Endodermal cell (in vitro differentiated cells): ENCODE measurements at regions not wholly inside any gene's neighbourhood (a gene's known extent, or its start where the extent isn't known, plus 50 kb on each side); places are given as distances from the start of the nearest gene placed in this dataset.

Experiments used
- DNase-seq: peaks from one replicate; pipeline ENCODE4 v3.0.0-alpha.2; 2017
- H3K27ac ChIP-seq: 2 replicates; pipeline ENCODE4 v1.5.1; 2013; ENCODE audit warnings: mild to moderate bottlenecking, low read depth, low read length, moderate library complexity
- H3K27me3 ChIP-seq: 2 replicates; pipeline ENCODE4 v1.6.1; 2013; ENCODE audit warnings: mild to moderate bottlenecking, low read length, moderate library complexity; ENCODE audit not compliant: insufficient read depth, control insufficient read depth, poor library complexity, severe bottlenecking
- H3K36me3 ChIP-seq: 2 replicates; pipeline ENCODE4 v1.7.0; 2013; ENCODE audit warnings: mild to moderate bottlenecking, low read length, moderate library complexity; ENCODE audit not compliant: control insufficient read depth, insufficient read depth
- H3K4me1 ChIP-seq: one replicate; pipeline ENCODE4 v1.7.0; 2013; ENCODE audit warnings: low read length; ENCODE audit not compliant: control insufficient read depth, insufficient read depth
- H3K4me3 ChIP-seq: 2 replicates; pipeline ENCODE4 v1.5.1; 2013; ENCODE audit warnings: mild to moderate bottlenecking, low read length, moderate library complexity
- H3K9ac ChIP-seq: 2 replicates; pipeline ENCODE4 v1.6.1; 2013; ENCODE audit warnings: mild to moderate bottlenecking, low read length, moderate library complexity; ENCODE audit not compliant: poor library complexity, severe bottlenecking; ENCODE audit errors: extremely low read depth
- H3K9me3 ChIP-seq: 2 replicates; pipeline ENCODE4 v1.6.1; 2013; ENCODE audit warnings: mild to moderate bottlenecking, low read length, moderate library complexity; ENCODE audit not compliant: control insufficient read depth
- H3K27ac Mint-ChIP-seq: 2 replicates; pipeline ENCODE4 v1.8.0; 2020; ENCODE audit warnings: mixed read lengths
- H3K27me3 Mint-ChIP-seq: 2 replicates; pipeline ENCODE4 v1.8.0; 2021; ENCODE audit warnings: mild to moderate bottlenecking, mixed read lengths; ENCODE audit not compliant: insufficient read depth
- H3K36me3 Mint-ChIP-seq: 2 replicates; pipeline ENCODE4 v1.8.0; 2020; ENCODE audit warnings: low read depth, mixed read lengths
- H3K4me1 Mint-ChIP-seq: 2 replicates; pipeline ENCODE4 v1.8.0; 2020; ENCODE audit warnings: mixed read lengths
- H3K4me3 Mint-ChIP-seq: 2 replicates; pipeline ENCODE4 v1.8.0; 2020; ENCODE audit warnings: mild to moderate bottlenecking, moderate library complexity, mixed read lengths
- H3K9me3 Mint-ChIP-seq: 2 replicates; pipeline ENCODE4 v1.8.0; 2020; ENCODE audit warnings: mild to moderate bottlenecking, mixed read lengths
- WGBS, 2 experiments: methylation state at CpG; one replicate each; pipeline versions ENCODE4 v1.1.5 to v1.1.7; 2013; ENCODE audit warnings: missing lambda C conversion rate in 2 of 2, mixed read lengths in 1 of 2; ENCODE audit not compliant: insufficient coverage in 1 of 2, insufficient read length in 1 of 2; 5-methylcytosine and 5-hydroxymethylcytosine counted together
- TF ChIP-seq, protein P1 (sequence below): fragments of 200-600 bp; sonication (generic); conservative IDR thresholded peaks from 2 replicates; pipeline ENCODE4 v1.5.0; 2021; ENCODE audit warnings: antibody characterized with exemption, mild to moderate bottlenecking

GRCh38 chr3:124621498-124621897 is 108.8 kb upstream of the UMPS start:
- Histone ChIP-seq H3K36me3 (no peaks in the 10 kb centered on the region), H3K4me1 (peaks cover 4% of the 10 kb centered on the region), H3K27ac (no peak overlapping the region), H3K9me3 (no peaks in the 10 kb centered on the region), H3K4me3 (no peak overlapping the region), H3K9ac (no peak overlapping the region), H3K27me3 (no peaks in the 10 kb centered on the region)
- DNase-seq, result no peak
- H3K36me3 Mint-ChIP-seq, result no peaks in the 10 kb centered on the region
- no peaks in the 10 kb centered on the region for H3K27me3 Mint-ChIP-seq
- WGBS, 2 experiments, result 75 to 100% methylated on average over 2 to 3 of the region's 3 CpGs
- peaks cover 2% of the 10 kb centered on the region for H3K9me3 Mint-ChIP-seq
- peaks cover 24% of the 10 kb centered on the region for H3K4me1 Mint-ChIP-seq
- H3K27ac Mint-ChIP-seq, result no peak overlapping the region
- no peak overlapping the region for H3K4me3 Mint-ChIP-seq
- TF ChIP-seq, protein P1, sequence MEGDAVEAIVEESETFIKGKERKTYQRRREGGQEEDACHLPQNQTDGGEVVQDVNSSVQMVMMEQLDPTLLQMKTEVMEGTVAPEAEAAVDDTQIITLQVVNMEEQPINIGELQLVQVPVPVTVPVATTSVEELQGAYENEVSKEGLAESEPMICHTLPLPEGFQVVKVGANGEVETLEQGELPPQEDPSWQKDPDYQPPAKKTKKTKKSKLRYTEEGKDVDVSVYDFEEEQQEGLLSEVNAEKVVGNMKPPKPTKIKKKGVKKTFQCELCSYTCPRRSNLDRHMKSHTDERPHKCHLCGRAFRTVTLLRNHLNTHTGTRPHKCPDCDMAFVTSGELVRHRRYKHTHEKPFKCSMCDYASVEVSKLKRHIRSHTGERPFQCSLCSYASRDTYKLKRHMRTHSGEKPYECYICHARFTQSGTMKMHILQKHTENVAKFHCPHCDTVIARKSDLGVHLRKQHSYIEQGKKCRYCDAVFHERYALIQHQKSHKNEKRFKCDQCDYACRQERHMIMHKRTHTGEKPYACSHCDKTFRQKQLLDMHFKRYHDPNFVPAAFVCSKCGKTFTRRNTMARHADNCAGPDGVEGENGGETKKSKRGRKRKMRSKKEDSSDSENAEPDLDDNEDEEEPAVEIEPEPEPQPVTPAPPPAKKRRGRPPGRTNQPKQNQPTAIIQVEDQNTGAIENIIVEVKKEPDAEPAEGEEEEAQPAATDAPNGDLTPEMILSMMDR, result no peak

DNA sequence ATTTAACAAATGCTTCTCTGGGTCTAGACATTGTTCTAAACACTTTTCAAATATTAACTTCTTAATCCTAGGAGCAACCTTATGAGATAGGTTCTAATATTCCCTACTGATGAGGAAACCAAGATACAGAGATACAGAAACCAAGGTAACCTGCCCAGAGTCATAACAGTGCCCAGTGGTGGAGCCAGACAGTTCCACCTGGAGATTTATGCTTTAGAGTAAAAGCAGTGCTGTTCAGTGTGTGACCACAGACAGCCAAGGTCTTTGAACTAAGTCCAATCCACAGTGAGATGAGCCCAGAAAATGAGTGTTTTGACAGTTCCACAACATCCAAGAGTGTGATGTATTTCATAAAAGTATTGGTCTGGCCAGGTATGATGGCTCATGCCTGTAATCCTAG is 105.2 kb upstream of the UMPS start:
- no peak for DNase-seq
- H3K4me3 Mint-ChIP-seq, result no peak overlapping the region
- no peaks in the 10 kb centered on the region for H3K36me3 Mint-ChIP-seq

DNA sequence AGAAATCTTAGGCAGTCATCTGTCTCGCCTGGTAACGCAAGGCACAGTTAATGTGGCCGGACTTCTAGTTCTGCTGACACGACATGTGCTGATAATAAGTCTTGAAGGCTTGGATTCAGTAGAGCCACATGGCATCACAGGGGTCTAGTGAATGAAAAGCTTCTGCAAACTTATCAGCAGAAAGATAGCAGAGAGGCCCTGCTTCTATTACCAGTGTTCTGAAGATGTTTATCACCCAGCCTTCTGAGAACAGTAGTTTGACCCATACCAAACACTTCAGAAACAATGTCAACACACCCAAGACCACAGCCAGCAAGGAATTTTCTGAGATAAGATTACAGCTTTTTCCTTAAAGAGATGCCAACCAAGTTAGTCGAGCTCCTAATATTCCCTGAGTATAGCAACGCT is 102.7 kb upstream of the UMPS start:
- Histone ChIP-seq H3K36me3 (no peaks in the 10 kb centered on the region), H3K4me1 (peaks cover 6% of the 10 kb centered on the region), H3K9me3 (no peaks in the 10 kb centered on the region), H3K9ac (no peak overlapping the region), H3K4me3 (no peak overlapping the region), H3K27me3 (no peaks in the 10 kb centered on the region), H3K27ac (no peak overlapping the region)
- WGBS, 2 experiments, result 72 to 74% methylated on average over 6 of the region's 6 CpGs
- TF ChIP-seq, protein P1, result no peak
- Mint-ChIP-seq H3K27ac (no peak overlapping the region), H3K27me3 (no peaks in the 10 kb centered on the region), H3K36me3 (no peaks in the 10 kb centered on the region), H3K9me3 (peaks cover 2% of the 10 kb centered on the region), H3K4me1 (peaks cover 29% of the 10 kb centered on the region), H3K4me3 (no peak overlapping the region)
- DNase-seq, result no peak

More for the DNA sequence above, 105.2 kb upstream of the UMPS start:
- TF ChIP-seq, protein P1, result no peak
- Histone ChIP-seq H3K27me3 (no peaks in the 10 kb centered on the region), H3K4me3 (no peak overlapping the region), H3K27ac (no peak overlapping the region), H3K9me3 (no peaks in the 10 kb centered on the region), H3K9ac (no peak overlapping the region), H3K4me1 (peaks cover 6% of the 10 kb centered on the region), H3K36me3 (no peaks in the 10 kb centered on the region)
- Mint-ChIP-seq H3K4me1 (peaks cover 38% of the 10 kb centered on the region), H3K27ac (no peak overlapping the region), H3K9me3 (peaks cover 2% of the 10 kb centered on the region), H3K27me3 (no peaks in the 10 kb centered on the region)
